22Rv1 (cell line): ENCODE measurements at regions not wholly inside any gene's neighbourhood (a gene's known extent, or its start where the extent isn't known, plus 50 kb on each side); places are given as distances from the start of the nearest gene placed in this dataset.
"Not testable (repeated sequence)": the region's sequence is repeated elsewhere in the genome, so short reads cannot be mapped to it uniquely, and the experiment has no call there.

ENCODE experiments used
- H3K27ac ChIP-seq: fragments of 450-650 bp; 2 replicates; pipeline ENCODE4 v1.5.1; 2017
- ZFX ChIP-seq: fragments of 450-650 bp; IDR thresholded peaks from 2 replicates; pipeline ENCODE4 v1.6.1; 2017; ENCODE audit warnings: antibody characterized with exemption, borderline replicate concordance
- TF ChIP-seq, protein P1 (sequence below): fragments of 450-650 bp; IDR thresholded peaks from 2 replicates; pipeline ENCODE4 v1.5.1; 2017; ENCODE audit warnings: mild to moderate bottlenecking

DNA sequence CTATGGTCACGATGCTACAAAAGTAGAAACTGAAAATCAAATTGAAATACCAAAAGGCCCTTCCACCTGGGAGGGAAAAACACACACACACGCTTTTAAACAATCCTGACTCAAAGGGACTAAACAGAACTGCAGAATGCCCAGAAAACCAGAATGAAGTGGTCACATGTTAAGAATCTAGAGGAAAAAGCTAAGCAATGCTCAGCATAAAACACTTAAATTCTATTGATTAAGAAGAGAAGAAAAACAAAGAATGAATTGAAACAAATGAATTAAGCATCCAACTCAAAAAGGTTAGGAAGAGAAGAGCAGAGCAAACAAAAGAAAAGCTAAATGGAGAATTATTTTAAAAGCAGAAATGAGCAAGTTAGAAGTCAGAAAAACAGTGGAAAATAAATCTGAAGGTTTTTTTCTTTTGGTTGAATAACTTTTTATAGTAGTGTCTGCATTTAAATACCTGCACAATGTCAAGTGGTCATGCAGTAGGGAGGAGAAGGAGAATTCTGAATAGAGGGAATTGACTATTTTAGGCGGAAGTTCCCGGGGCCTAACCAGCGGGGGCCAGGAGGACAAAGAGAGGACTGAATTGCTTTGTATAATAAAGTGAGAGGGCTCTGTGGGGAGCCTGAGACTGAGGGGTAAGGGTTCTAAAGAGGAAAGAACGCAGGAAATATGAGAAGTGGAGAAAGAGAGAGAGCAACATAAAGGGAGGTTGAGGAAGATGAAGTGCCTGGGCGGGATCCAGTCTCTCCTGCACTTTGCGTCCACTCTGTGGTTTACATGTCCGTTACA lies 146.8 kb downstream of the ATPSCKMT start:
- H3K27ac ChIP-seq: no peak overlapping the region
- TF ChIP-seq, protein P1, sequence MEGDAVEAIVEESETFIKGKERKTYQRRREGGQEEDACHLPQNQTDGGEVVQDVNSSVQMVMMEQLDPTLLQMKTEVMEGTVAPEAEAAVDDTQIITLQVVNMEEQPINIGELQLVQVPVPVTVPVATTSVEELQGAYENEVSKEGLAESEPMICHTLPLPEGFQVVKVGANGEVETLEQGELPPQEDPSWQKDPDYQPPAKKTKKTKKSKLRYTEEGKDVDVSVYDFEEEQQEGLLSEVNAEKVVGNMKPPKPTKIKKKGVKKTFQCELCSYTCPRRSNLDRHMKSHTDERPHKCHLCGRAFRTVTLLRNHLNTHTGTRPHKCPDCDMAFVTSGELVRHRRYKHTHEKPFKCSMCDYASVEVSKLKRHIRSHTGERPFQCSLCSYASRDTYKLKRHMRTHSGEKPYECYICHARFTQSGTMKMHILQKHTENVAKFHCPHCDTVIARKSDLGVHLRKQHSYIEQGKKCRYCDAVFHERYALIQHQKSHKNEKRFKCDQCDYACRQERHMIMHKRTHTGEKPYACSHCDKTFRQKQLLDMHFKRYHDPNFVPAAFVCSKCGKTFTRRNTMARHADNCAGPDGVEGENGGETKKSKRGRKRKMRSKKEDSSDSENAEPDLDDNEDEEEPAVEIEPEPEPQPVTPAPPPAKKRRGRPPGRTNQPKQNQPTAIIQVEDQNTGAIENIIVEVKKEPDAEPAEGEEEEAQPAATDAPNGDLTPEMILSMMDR: no peak
- TF ChIP-seq ZFX: no peak

DNA sequence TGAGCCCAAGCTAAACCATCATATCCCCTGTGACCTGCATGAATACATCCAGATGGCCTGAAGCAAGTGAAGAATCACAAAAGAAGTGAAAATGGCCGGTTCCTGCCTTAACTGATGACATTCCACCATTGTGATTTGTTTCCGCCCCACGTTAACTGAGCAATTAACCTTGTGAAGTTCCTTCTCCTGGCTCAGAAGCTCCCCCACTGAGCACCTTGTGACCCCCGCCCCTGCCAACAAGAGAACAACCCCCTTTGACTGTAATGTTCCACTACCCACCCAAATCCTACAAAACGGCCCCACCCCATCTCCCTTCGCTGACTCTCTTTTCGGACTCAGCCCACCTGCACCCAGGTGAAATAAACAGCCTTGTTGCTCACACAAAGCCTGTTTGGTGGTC lies 147.5 kb downstream of the ATPSCKMT start:
- H3K27ac ChIP-seq: not testable (repeated sequence)

DNA sequence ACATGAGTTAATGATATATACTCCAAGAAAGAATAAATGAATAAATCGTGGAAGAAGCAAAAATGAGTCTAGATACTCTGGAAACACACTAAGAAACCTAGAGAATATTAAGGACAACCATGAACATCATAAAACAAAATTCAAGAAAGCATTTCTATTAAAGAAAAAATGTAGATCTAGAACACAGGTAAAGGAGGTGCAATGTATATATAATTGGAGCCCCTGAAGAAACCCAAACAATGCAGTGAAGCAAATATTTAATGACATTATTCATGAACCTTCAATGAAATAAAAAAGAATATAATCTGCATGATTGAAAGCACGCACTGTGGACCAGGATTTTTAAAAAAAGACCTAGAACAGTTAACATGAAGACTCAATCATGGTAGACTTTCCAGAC lies 150.1 kb downstream of the ATPSCKMT start:
- H3K27ac ChIP-seq: no peak overlapping the region
- TF ChIP-seq ZFX: no peak
- TF ChIP-seq, protein P1: no peak

DNA sequence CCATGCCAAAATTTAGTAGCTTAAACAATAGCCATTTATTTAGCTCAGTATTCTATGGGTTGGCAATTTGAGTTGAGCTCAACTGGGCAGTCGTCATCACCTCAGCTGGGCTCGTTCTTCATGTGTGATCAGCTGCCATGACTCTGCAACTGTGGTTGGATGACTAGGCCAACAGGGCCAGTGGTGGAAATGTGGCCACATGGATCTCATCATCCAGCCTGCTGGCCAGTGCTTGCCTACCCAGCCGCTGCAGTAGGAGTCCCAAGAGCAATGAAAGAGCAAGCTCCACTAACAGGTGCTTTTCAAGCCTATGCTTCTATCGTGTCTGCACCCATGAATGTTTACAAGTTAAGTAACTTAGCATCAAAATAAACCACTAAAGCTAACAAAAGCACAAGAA lies 158.0 kb downstream of the ATPSCKMT start:
- no peak overlapping the region for H3K27ac ChIP-seq
- TF ChIP-seq, protein P1: no peak
- no peak for TF ChIP-seq ZFX

DNA sequence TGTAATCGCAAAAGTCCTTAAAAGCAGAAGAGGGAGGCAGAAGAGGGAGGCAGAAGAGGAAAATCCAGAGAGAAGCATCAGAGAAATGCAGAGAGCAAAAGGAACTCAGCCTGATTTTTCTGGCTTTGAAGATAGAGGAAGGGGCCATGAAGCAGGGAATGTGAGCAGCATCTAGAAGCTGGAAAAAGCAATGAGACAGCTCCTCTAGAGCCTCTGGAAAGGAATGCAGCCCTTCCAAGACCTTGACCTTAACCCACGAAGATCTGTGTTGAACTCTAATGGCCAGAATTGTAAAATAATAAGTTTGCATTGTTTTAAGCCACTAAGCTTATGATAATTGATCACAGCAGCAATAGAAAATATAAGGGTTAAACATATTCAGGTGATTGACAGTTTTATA lies 159.6 kb downstream of the ATPSCKMT start:
- no peak for TF ChIP-seq ZFX
- TF ChIP-seq, protein P1: no peak
- H3K27ac ChIP-seq: no peak overlapping the region

DNA sequence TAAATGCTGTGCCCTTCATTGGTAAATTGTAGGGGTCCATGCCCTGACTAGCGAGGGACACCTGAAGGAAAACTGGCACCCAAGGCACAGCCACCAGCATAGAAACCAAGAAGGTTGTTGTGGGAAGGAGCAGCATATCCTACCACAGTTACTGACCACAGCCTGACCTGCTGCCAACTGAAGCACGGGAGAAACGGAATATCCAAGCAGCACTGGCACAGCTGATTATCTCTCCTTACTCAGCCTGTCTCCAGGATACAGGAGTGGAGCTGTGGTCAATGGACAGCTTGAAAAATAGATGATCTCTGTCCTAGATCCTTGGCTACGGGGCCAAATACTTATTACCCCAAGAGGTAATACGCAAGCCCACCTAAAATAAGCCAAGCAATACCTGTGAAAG lies 164.5 kb downstream of the ATPSCKMT start:
- no peak for TF ChIP-seq ZFX
- TF ChIP-seq, protein P1: no peak
- H3K27ac ChIP-seq: no peak overlapping the region

DNA sequence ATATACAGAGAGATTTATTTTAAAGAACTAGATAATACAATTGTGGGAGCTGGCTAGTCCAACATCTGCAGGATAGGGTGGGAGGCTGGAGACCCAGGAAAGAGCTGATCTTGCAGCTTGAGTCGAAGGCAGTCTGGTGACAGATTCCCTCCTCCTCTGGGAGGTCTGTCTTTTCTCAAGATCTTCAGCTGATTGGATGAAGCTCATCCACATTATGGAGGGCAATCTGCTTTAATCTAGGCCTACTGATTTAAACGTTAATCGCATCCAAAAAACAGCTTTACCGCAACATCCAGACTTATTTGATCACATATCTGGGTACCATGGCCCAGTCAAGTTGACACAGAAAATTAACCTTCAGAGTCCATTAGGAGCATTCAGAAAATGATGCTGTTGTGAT lies 168.1 kb downstream of the ATPSCKMT start:
- no peak overlapping the region for H3K27ac ChIP-seq
- TF ChIP-seq ZFX: no peak
- TF ChIP-seq, protein P1: no peak
